Cardiac septum (tissue), 1 donor: ENCODE measurements at regions not wholly inside any gene's neighbourhood (a gene's known extent, or its start where the extent isn't known, plus 50 kb on each side); places are given as distances from the start of the nearest gene placed in this dataset.

Experiments
- DNase-seq: peaks from one replicate; pipeline ENCODE4 v3.0.0-alpha.2; 2020; ENCODE audit warnings: low spot score
- intact Hi-C: fragments of 100-400 bp; cut with DNase I; formaldehyde crosslinking; loops from one replicate; pipeline ENCODE4 v1.14.0; 2022
- donor health status: DM: no; HTN: no; CAD: no.

GRCh38 chr11:71201936-71202597, 50.3 kb downstream of the SHANK2 start:
- DNase-seq, result no peak
- intact Hi-C loops, result no loop called here

GRCh38 chr11:71201231-71201630, 51.1 kb downstream of the SHANK2 start:
- intact Hi-C loops, result no loop called here
- DNase-seq, result no peak

GRCh38 chr11:71200761-71201160, 51.6 kb downstream of the SHANK2 start:
- intact Hi-C loops, result no loop called here
- no peak for DNase-seq

- DNase-seq, result no peak
- intact Hi-C loops, result no loop called here
Measured at GRCh38 chr11:71200172-71200716, 52.1 kb downstream of the SHANK2 start.

- peak; percentile 55 for DNase-seq
Measured at GRCh38 chr11:71199226-71199820, 53.1 kb downstream of the SHANK2 start.

GRCh38 chr11:71198823-71199165, 53.6 kb downstream of the SHANK2 start:
- DNase-seq, result peak; percentile 47
- intact Hi-C loops, result no loop called here

More at GRCh38 chr11:71199226-71199820, 53.1 kb downstream of the SHANK2 start:
- intact Hi-C loops, result no loop called here

GRCh38 chr11:71198141-71198822, 54.1 kb downstream of the SHANK2 start:
- DNase-seq, result peak; percentile 7
- intact Hi-C loops, result no loop called here

GRCh38 chr11:71197096-71197495, 55.3 kb downstream of the SHANK2 start:
- peak; percentile 29 for DNase-seq
- intact Hi-C loops, result no loop called here

- intact Hi-C loops, result no loop called here
- no peak for DNase-seq
Measured at GRCh38 chr11:71194710-71195109, 57.7 kb downstream of the SHANK2 start.

- intact Hi-C loops, result no loop called here
- peak; percentile 44 for DNase-seq
Measured at GRCh38 chr11:71193431-71193830, 58.9 kb downstream of the SHANK2 start.

GRCh38 chr11:71192629-71193028, 59.7 kb downstream of the SHANK2 start:
- intact Hi-C loops, result no loop called here
- no peak for DNase-seq

GRCh38 chr11:71191201-71191600, 61.2 kb downstream of the SHANK2 start:
- peak; percentile 24 for DNase-seq
- intact Hi-C loops, result no loop called here

GRCh38 chr11:71190551-71190950, 61.8 kb downstream of the SHANK2 start:
- DNase-seq, result peak; percentile 57
- intact Hi-C loops, result no loop called here

GRCh38 chr11:71189768-71190315, 62.5 kb downstream of the SHANK2 start:
- DNase-seq, result peak; percentile 49
- intact Hi-C loops, result no loop called here

- peak; percentile 58 for DNase-seq
- intact Hi-C loops, result no loop called here
Measured at GRCh38 chr11:71188886-71189767, 63.2 kb downstream of the SHANK2 start.

GRCh38 chr11:71188073-71188472, 64.3 kb downstream of the SHANK2 start:
- intact Hi-C loops, result no loop called here
- peak; percentile 61 for DNase-seq

GRCh38 chr11:71186806-71187205, 65.6 kb downstream of the SHANK2 start:
- intact Hi-C loops, result no loop called here
- DNase-seq, result peak; percentile 20

GRCh38 chr11:71185411-71185810, 67.0 kb downstream of the SHANK2 start:
- DNase-seq, result peak; percentile 54
- intact Hi-C loops, result no loop called here

GRCh38 chr11:71184421-71185210, 67.8 kb downstream of the SHANK2 start:
- peak; percentile 53 for DNase-seq
- intact Hi-C loops, result no loop called here
